Superior temporal gyrus (tissue), 1 donor: ENCODE measurements at regions not wholly inside any gene's neighbourhood (a gene's known extent, or its start where the extent isn't known, plus 50 kb on each side); places are given as distances from the start of the nearest gene placed in this dataset.
"Not testable (repeated sequence)": the region's sequence is repeated elsewhere in the genome, so short reads cannot be mapped to it uniquely, and the experiment has no call there.

Experiments used
- DNase-seq: peaks from one replicate; pipeline ENCODE4 v3.0.0-alpha.2; 2016; ENCODE audit errors: extremely low spot score

GRCh38 chrX:124426288-124427169, 80.2 kb downstream of the SH2D1A start:
- no peak for DNase-seq

GRCh38 chrX:124433186-124433585, 86.8 kb downstream of the SH2D1A start:
- no peak for DNase-seq

GRCh38 chrX:124435616-124436015, 89.3 kb downstream of the SH2D1A start:
- no peak for DNase-seq

- no peak for DNase-seq
Measured at GRCh38 chrX:124440695-124441094, 94.3 kb downstream of the SH2D1A start.

- no peak for DNase-seq
Measured at GRCh38 chrX:124441971-124442590, 95.7 kb downstream of the SH2D1A start.

GRCh38 chrX:124455966-124456365, 109.6 kb downstream of the SH2D1A start:
- DNase-seq: no peak

GRCh38 chrX:124459851-124460250, 113.5 kb downstream of the SH2D1A start:
- not testable (repeated sequence) for DNase-seq

- no peak for DNase-seq
Measured at GRCh38 chrX:124462931-124463330, 116.6 kb downstream of the SH2D1A start.

GRCh38 chrX:124467202-124467601, 120.8 kb downstream of the SH2D1A start:
- DNase-seq: no peak

- DNase-seq: no peak
Measured at GRCh38 chrX:124475358-124475757, 129.0 kb downstream of the SH2D1A start.

- no peak for DNase-seq
Measured at GRCh38 chrX:124476562-124476961, 130.2 kb downstream of the SH2D1A start.

- no peak for DNase-seq
Measured at GRCh38 chrX:124478046-124478445, 131.7 kb downstream of the SH2D1A start.

- DNase-seq: no peak
Measured at GRCh38 chrX:124488412-124489161, 142.2 kb downstream of the SH2D1A start.

GRCh38 chrX:124493984-124494383, 147.6 kb downstream of the SH2D1A start:
- no peak for DNase-seq

- no peak for DNase-seq
Measured at GRCh38 chrX:124497386-124497785, 151.0 kb downstream of the SH2D1A start.

- no peak for DNase-seq
Measured at GRCh38 chrX:124501586-124501985, 155.2 kb downstream of the SH2D1A start.

- no peak for DNase-seq
Measured at GRCh38 chrX:124502166-124502565, 155.8 kb downstream of the SH2D1A start.

GRCh38 chrX:124502599-124502998, 156.2 kb downstream of the SH2D1A start:
- DNase-seq: no peak

GRCh38 chrX:124504111-124504983, 158.0 kb downstream of the SH2D1A start:
- no peak for DNase-seq

GRCh38 chrX:124506066-124506465, 159.7 kb downstream of the SH2D1A start:
- no peak for DNase-seq

GRCh38 chrX:124507246-124507645, 160.9 kb downstream of the SH2D1A start:
- no peak for DNase-seq
